H1 (cell line): ENCODE measurements at regions not wholly inside any gene's neighbourhood (a gene's known extent, or its start where the extent isn't known, plus 50 kb on each side); places are given as distances from the start of the nearest gene placed in this dataset.

Source experiments
- NANOG ChIP-seq: IDR thresholded peaks from 2 replicates; pipeline ENCODE4 v1.6.1; 2011; ENCODE audit warnings: low read length, low read depth, mild to moderate bottlenecking, inconsistent platforms; ENCODE audit not compliant: insufficient read depth, poor library complexity, severe bottlenecking
- TCF12 ChIP-seq: IDR thresholded peaks from 2 replicates; pipeline ENCODE4 v1.6.1; 2011; ENCODE audit warnings: low read depth, mild to moderate bottlenecking, low read length

- TF ChIP-seq NANOG (no peak), TCF12 (no peak)
Observed at GRCh38 chr18:70415823-70416488, 127.1 kb downstream of the SOCS6 start (continued).
